ENCODE measurements at regions not wholly inside any gene's neighbourhood (a gene's known extent, or its start where the extent isn't known, plus 50 kb on each side); places are given as distances from the start of the nearest gene placed in this dataset.

DNA sequence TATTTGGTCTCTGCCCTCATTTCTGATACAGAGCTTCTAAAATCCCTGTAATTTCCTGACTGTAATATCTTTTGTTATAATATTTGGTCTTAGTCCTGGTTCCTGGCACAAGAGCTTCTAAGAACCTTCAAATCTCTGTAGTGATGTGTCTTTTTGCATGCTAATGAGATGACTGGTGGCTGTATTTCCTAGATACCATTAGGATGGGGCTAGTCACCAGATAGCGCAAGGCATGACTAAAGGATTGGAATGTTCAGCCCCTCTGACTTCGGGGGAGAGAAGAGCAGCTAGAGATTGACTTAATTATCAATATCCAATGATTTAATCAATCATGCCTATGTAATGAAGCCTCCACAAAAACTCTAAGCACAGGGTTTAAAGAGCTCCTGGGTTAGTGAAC lies 620.8 kb upstream of the ACVR2A start:
- H3K36me3 ChIP-seq (replicated peaks) = no peaks in the 10 kb centered on the region
- TF ChIP-seq, protein P1, sequence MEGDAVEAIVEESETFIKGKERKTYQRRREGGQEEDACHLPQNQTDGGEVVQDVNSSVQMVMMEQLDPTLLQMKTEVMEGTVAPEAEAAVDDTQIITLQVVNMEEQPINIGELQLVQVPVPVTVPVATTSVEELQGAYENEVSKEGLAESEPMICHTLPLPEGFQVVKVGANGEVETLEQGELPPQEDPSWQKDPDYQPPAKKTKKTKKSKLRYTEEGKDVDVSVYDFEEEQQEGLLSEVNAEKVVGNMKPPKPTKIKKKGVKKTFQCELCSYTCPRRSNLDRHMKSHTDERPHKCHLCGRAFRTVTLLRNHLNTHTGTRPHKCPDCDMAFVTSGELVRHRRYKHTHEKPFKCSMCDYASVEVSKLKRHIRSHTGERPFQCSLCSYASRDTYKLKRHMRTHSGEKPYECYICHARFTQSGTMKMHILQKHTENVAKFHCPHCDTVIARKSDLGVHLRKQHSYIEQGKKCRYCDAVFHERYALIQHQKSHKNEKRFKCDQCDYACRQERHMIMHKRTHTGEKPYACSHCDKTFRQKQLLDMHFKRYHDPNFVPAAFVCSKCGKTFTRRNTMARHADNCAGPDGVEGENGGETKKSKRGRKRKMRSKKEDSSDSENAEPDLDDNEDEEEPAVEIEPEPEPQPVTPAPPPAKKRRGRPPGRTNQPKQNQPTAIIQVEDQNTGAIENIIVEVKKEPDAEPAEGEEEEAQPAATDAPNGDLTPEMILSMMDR (IDR thresholded peaks at IDR 0.05; ENCODE audit: low read depth, low read length, missing control alignments) = no peak
- no peak overlapping the region for H3K4me3 ChIP-seq (ENCODE audit: low read depth, low read length)
- no peak for DNase-seq
- in situ Hi-C loops (cut with HindIII; ENCODE audit: low pct_ligation_motif_present, low sequenced_read_pairs) = no loop called here
- no peaks in the 10 kb centered on the region for H3K27me3 ChIP-seq (replicated peaks)
- no peak overlapping the region for H3K27ac ChIP-seq

DNA sequence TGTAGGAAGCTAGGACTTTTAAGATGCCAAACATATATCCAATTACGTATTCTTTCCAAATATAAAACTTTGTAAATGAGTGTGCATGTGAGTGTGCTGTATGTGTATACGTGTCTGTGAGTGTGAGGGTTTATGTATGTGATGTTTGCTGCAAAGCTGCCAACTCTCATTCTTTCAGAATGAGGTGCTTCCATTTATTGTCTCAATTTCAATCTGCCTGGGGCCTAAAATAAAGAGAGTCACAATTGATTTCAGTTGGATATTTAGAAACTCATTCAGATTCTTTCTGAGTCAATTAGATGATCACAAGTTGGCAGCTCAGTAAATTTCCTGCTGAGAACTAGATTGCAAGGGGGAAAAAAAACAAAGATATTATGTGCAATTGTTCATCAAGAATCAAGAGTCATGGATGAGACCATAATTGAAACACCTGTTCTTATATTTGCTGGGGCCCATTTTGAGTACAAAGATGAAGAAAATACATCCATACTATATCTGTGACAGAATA lies 621.2 kb upstream of the ACVR2A start:
- H3K27ac ChIP-seq = no peak overlapping the region
- TF ChIP-seq, protein P1 (IDR thresholded peaks at IDR 0.05; ENCODE audit: low read depth, low read length, missing control alignments) = no peak

DNA sequence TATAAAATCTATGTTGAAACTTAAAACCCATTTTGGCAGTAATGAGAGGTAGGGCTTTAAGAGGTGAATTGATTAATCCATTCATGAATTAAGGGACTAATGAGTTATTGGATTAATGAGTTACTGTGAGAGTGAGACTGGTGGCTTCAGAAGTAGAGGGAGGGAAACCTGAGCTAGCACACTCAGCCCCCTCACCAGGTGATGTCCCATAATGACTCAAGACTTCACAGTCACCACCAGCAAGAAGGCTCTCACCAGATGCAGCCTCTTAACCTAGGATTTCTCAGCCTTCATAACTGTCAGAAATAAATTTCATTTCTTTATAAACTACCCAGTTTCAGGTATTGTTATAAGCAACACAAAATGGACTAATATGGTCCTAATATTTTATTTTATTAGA lies 621.7 kb upstream of the ACVR2A start:
- H3K4me3 ChIP-seq (ENCODE audit: low read depth, low read length) = no peak overlapping the region
- in situ Hi-C loops (cut with HindIII; ENCODE audit: low pct_ligation_motif_present, low sequenced_read_pairs) = no loop called here
- TF ChIP-seq, protein P1 (IDR thresholded peaks at IDR 0.05; ENCODE audit: low read depth, low read length, missing control alignments) = no peak
- H3K27ac ChIP-seq = no peak overlapping the region
- no peaks in the 10 kb centered on the region for H3K27me3 ChIP-seq (replicated peaks)
- no peaks in the 10 kb centered on the region for H3K36me3 ChIP-seq (replicated peaks)
- DNase-seq = no peak

More for the DNA sequence above, 621.2 kb upstream of the ACVR2A start:
- in situ Hi-C loops (cut with HindIII; ENCODE audit: low pct_ligation_motif_present, low sequenced_read_pairs) = no loop called here
- no peak for DNase-seq
- Histone ChIP-seq H3K27me3 (replicated peaks) (no peaks in the 10 kb centered on the region), H3K4me3 (ENCODE audit: low read depth, low read length) (no peak overlapping the region), H3K36me3 (replicated peaks) (no peaks in the 10 kb centered on the region)

DNA sequence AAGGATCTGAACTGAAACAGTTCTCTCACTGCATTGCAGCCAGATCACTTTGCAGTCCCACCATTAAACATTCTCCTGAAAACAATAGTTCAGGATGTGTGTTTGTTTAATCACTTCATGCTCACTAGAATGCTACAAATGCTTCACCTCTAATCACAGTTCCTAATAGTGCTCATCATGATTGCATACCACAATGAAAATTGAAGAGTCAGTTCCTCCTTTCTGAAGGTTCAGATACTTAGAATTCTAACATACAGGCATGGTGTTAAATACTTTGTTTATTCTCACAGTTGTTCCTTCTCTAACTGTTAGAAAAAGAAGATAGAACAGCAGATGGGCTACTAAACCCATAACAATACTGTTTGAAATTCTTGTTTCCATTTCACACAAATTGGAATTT lies 622.3 kb upstream of the ACVR2A start:
- Histone ChIP-seq H3K4me3 (ENCODE audit: low read depth, low read length) (no peak overlapping the region), H3K27me3 (replicated peaks) (no peaks in the 10 kb centered on the region), H3K27ac (no peak overlapping the region), H3K36me3 (replicated peaks) (no peaks in the 10 kb centered on the region)
- no peak for DNase-seq
- TF ChIP-seq, protein P1 (IDR thresholded peaks at IDR 0.05; ENCODE audit: low read depth, low read length, missing control alignments) = no peak
- in situ Hi-C loops (cut with HindIII; ENCODE audit: low pct_ligation_motif_present, low sequenced_read_pairs) = no loop called here

DNA sequence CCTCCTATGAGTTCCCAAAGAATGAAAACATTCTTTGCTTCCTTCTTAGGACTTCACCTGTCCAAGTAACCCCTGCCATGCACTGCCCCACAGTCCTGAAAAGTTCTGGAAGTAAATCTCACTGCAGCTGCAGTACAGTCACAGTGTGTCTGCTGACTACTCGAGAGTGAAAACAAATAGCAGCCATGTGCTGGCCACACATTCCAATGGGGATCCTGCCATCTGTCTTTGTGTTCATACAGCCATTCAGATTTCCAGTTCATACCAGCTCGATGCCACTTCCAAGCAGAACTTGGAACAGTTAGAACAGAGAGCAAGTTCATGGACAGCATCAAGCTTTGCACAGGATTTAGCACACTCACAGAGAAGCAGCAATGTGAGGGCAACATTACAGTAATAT lies 629.9 kb upstream of the ACVR2A start:
- no peak for DNase-seq

DNA sequence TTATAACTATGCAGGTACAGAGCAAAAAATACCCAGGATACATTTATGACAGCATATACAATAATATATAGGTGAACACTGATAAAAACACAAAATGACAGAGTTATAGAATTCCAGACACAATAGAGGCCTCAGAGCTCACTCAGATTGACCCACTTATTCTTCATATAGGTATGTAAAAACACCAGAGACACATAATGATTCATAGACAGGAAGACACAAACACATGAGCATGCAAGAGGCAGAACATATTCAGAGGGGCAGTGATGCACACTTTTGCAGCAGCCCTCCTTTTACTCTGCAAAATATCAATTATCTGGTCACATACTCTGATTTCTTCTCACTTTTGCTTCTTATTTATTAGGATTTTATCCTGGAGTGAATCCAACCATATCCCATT lies 633.3 kb upstream of the ACVR2A start:
- no peaks in the 10 kb centered on the region for H3K27me3 ChIP-seq (replicated peaks)
- in situ Hi-C loops (cut with HindIII; ENCODE audit: low pct_ligation_motif_present, low sequenced_read_pairs) = no loop called here
- TF ChIP-seq, protein P1 (IDR thresholded peaks at IDR 0.05; ENCODE audit: low read depth, low read length, missing control alignments) = no peak
- no peak overlapping the region for H3K27ac ChIP-seq
- no peak overlapping the region for H3K4me3 ChIP-seq (ENCODE audit: low read depth, low read length)
- no peaks in the 10 kb centered on the region for H3K36me3 ChIP-seq (replicated peaks)
- DNase-seq = no peak

More for the DNA sequence above, 629.9 kb upstream of the ACVR2A start:
- H3K36me3 ChIP-seq (replicated peaks) = no peaks in the 10 kb centered on the region
- no peaks in the 10 kb centered on the region for H3K27me3 ChIP-seq (replicated peaks)
- TF ChIP-seq, protein P1 (IDR thresholded peaks at IDR 0.05; ENCODE audit: low read depth, low read length, missing control alignments) = no peak
- H3K4me3 ChIP-seq (ENCODE audit: low read depth, low read length) = no peak overlapping the region
- in situ Hi-C loops (cut with HindIII; ENCODE audit: low pct_ligation_motif_present, low sequenced_read_pairs) = no loop called here
- H3K27ac ChIP-seq = no peak overlapping the region
